ENCODE measurements at regions not wholly inside any gene's neighbourhood (a gene's known extent, or its start where the extent isn't known, plus 50 kb on each side); places are given as distances from the start of the nearest gene placed in this dataset.

DNA sequence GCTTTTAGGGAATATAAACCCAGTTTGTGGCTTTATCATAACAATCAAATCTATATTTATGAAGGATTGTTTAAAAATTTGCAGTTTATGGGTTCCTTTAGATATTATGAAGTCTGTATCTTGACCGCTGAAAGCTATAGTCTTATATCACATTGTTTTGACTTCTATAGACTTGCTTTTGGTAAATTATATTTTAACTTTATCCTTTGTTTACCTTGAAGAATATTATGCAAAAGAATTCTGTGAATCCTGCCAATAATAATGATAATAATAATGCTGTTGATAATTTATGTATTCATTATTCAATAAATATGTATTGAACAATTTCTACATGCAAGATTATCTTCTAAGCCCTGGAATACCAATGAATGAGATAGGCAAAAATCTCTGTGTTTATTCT is 101.9 kb upstream of the MTPN start:
- DNase-seq, result no peak
- intact Hi-C loops (cut with DNase I; ENCODE audit: low total_unique reads), result no loop called here
- Histone ChIP-seq H3K27ac (no peak overlapping the region), H3K27me3 (replicated peaks in 1 of 7) (no peaks in the 10 kb centered on the region), H3K9me3 (no peaks in the 10 kb centered on the region), H3K4me1 (no peaks in the 10 kb centered on the region), H3K4me3 (no peak overlapping the region), H3K36me3 (no peaks in the 10 kb centered on the region)
- TF ChIP-seq POLR2A (IDR thresholded peaks at IDR 0.05), result no peak
- no peak for TF ChIP-seq POLR2AphosphoS5 (IDR thresholded peaks at IDR 0.05)
- no peak for TF ChIP-seq CTCF (IDR thresholded peaks at IDR 0.05 in 8 of 11, conservative IDR thresholded peaks at IDR 0.05 in 3 of 11)
- 87 to 98% (median 96%) methylated on average over 1 of the region's 1 CpG for WGBS, 5 donors

- no peak for DNase-seq
- TF ChIP-seq CTCF (IDR thresholded peaks at IDR 0.05 in 8 of 11, conservative IDR thresholded peaks at IDR 0.05 in 3 of 11), result no peak
- no peak for TF ChIP-seq POLR2AphosphoS5 (IDR thresholded peaks at IDR 0.05)
- no peak for TF ChIP-seq POLR2A (IDR thresholded peaks at IDR 0.05)
- intact Hi-C loops (cut with DNase I; ENCODE audit: low total_unique reads), result no loop called here
- Histone ChIP-seq H3K27ac (no peak overlapping the region), H3K9me3 (no peaks in the 10 kb centered on the region), H3K27me3 (replicated peaks in 1 of 7) (no peaks in the 10 kb centered on the region), H3K4me1 (no peaks in the 10 kb centered on the region), H3K4me3 (no peak overlapping the region), H3K36me3 (no peaks in the 10 kb centered on the region)
- WGBS, 5 donors, result 73 to 84% (median 76%) methylated on average over 4 of the region's 4 CpGs
Observed at GRCh38 chr7:136078630-136079029, 101.5 kb upstream of the MTPN start.

GRCh38 chr7:136076954-136077353 is 99.8 kb upstream of the MTPN start:
- no peak overlapping the region for H3K4me3 ChIP-seq
- H3K27me3 ChIP-seq (replicated peaks in 1 of 7), result no peaks in the 10 kb centered on the region
- DNase-seq, result no peak
- no peaks in the 10 kb centered on the region for H3K4me1 ChIP-seq
- WGBS, 5 donors, result 55 to 87% (median 67%) methylated on average over 2 of the region's 2 CpGs
- H3K27ac ChIP-seq, result no peak overlapping the region
- TF ChIP-seq CTCF (IDR thresholded peaks at IDR 0.05 in 8 of 11, conservative IDR thresholded peaks at IDR 0.05 in 3 of 11) (no peak), POLR2AphosphoS5 (IDR thresholded peaks at IDR 0.05) (no peak), POLR2A (IDR thresholded peaks at IDR 0.05) (no peak)
- no peaks in the 10 kb centered on the region for H3K9me3 ChIP-seq
- no peaks in the 10 kb centered on the region for H3K36me3 ChIP-seq
- intact Hi-C loops (cut with DNase I; ENCODE audit: low total_unique reads), result no loop called here

GRCh38 chr7:136074843-136075242 is 97.7 kb upstream of the MTPN start:
- intact Hi-C loops (cut with DNase I; ENCODE audit: low total_unique reads), result no loop called here
- Histone ChIP-seq H3K27me3 (replicated peaks in 1 of 7) (no peaks in the 10 kb centered on the region), H3K9me3 (no peaks in the 10 kb centered on the region), H3K4me3 (no peak overlapping the region), H3K27ac (no peak overlapping the region), H3K36me3 (no peaks in the 10 kb centered on the region), H3K4me1 (no peaks in the 10 kb centered on the region)
- TF ChIP-seq CTCF (IDR thresholded peaks at IDR 0.05 in 8 of 11, conservative IDR thresholded peaks at IDR 0.05 in 3 of 11), result no peak
- no peak for TF ChIP-seq POLR2AphosphoS5 (IDR thresholded peaks at IDR 0.05)
- no peak for TF ChIP-seq POLR2A (IDR thresholded peaks at IDR 0.05)
- 47 to 65% (median 54%) methylated on average over 2 of the region's 2 CpGs for WGBS, 5 donors
- no peak for DNase-seq
